ENCODE measurements at regions not wholly inside any gene's neighbourhood (a gene's known extent, or its start where the extent isn't known, plus 50 kb on each side); places are given as distances from the start of the nearest gene placed in this dataset.

- TF ChIP-seq CTCF (conservative IDR thresholded peaks at IDR 0.05; ENCODE audit: low read length) = no peak
- no peak for TF ChIP-seq EZH2phosphoT487 (IDR thresholded peaks at IDR 0.05; ENCODE audit: borderline replicate concordance, low read depth, low read length)
Observed at GRCh38 chr3:193029800-193030199, 112.1 kb upstream of the MB21D2 start.

Data from OCI-LY7 (cell line).